ENCODE measurements at regions not wholly inside any gene's neighbourhood (a gene's known extent, or its start where the extent isn't known, plus 50 kb on each side); places are given as distances from the start of the nearest gene placed in this dataset.

- in situ Hi-C loops (cut with MboI; ENCODE audit: low pct_unique_long_range_greater_than_20kb, low sequenced_read_pairs, unreplicated experiment): no loop called here
- no peak for TF ChIP-seq CTCF (IDR thresholded peaks at IDR 0.05; ENCODE audit: extremely low read depth, insufficient read depth, missing control alignments)
- DNase-seq (ENCODE audit: low spot score): no peak
Measured at GRCh38 chr12:31845613-31846322, 113.4 kb upstream of the RESF1 start.

GRCh38 chr12:31843398-31844095 lies 114.7 kb upstream of the AMN1 start:
- no peak for TF ChIP-seq CTCF (IDR thresholded peaks at IDR 0.05; ENCODE audit: extremely low read depth, insufficient read depth, missing control alignments)
- DNase-seq (ENCODE audit: low spot score): no peak
- in situ Hi-C loops (cut with MboI; ENCODE audit: low pct_unique_long_range_greater_than_20kb, low sequenced_read_pairs, unreplicated experiment): no loop called here

- DNase-seq (ENCODE audit: low spot score): no peak
- TF ChIP-seq CTCF (IDR thresholded peaks at IDR 0.05; ENCODE audit: extremely low read depth, insufficient read depth, missing control alignments): no peak
- in situ Hi-C loops (cut with MboI; ENCODE audit: low pct_unique_long_range_greater_than_20kb, low sequenced_read_pairs, unreplicated experiment): no loop called here
Measured at GRCh38 chr12:31837913-31838312, 109.1 kb upstream of the AMN1 start.

GRCh38 chr12:31835276-31835882 lies 106.6 kb upstream of the AMN1 start:
- in situ Hi-C loops (cut with MboI; ENCODE audit: low pct_unique_long_range_greater_than_20kb, low sequenced_read_pairs, unreplicated experiment): no loop called here
- TF ChIP-seq CTCF (IDR thresholded peaks at IDR 0.05; ENCODE audit: extremely low read depth, insufficient read depth, missing control alignments): no peak
- no peak for DNase-seq (ENCODE audit: low spot score)

DNA sequence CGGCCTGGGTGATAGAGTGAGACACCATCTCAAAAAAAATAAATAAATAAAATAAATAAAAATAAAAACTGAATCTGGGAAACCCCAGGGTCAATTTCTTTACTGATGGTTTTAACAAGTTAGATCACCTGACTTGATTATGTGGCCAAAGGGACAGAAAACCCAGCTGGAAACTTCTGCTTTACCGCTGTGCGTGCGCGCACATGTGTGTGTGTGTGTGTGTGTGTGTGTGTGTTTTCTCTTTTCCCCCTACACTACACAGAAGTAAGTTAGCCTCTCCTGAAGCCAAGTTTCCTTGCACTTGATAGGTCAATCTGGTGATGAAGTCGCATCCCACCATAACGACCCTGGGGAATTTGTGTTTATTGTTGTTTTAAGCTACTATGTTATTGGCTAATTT lies 105.3 kb upstream of the AMN1 start:
- TF ChIP-seq CTCF (IDR thresholded peaks at IDR 0.05; ENCODE audit: extremely low read depth, insufficient read depth, missing control alignments): no peak
- DNase-seq (ENCODE audit: low spot score): no peak
- in situ Hi-C loops (cut with MboI; ENCODE audit: low pct_unique_long_range_greater_than_20kb, low sequenced_read_pairs, unreplicated experiment): no loop called here

- no peak for TF ChIP-seq CTCF (IDR thresholded peaks at IDR 0.05; ENCODE audit: extremely low read depth, insufficient read depth, missing control alignments)
- in situ Hi-C loops (cut with MboI; ENCODE audit: low pct_unique_long_range_greater_than_20kb, low sequenced_read_pairs, unreplicated experiment): no loop called here
- DNase-seq (ENCODE audit: low spot score): no peak
Measured at GRCh38 chr12:31832740-31833729, 104.2 kb upstream of the AMN1 start.
